ENCODE measurements at regions not wholly inside any gene's neighbourhood (a gene's known extent, or its start where the extent isn't known, plus 50 kb on each side); places are given as distances from the start of the nearest gene placed in this dataset.

DNA sequence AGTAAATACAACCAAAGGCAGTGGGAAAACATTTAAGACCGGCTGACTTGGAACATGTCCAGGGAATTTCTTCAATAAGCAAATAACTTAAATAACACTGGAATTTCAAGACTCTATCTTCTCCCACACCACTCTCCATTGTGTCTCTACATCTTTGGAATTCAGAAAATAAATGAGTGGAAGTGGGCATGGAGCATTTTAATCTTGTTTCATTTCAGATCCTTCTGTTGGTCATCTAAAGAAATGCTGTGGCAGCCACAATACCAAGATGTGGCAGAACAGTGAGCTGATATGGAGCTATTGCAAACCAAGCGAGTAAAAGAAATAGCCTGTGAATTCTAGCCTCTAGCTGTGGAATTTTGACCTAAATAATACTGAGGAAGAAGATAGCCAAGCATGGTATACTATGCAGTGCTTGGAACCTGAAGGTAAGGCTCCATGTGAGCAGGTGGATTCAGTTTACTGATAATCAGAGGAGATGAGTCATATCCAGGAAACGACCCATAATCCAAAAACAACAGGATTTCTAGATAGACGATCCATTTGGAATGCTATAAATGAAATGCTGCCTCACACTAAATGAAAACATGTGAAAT is 157.1 kb upstream of the SCN7A start:
- peak; percentile 83 for DNase-seq
- no peaks in the 10 kb centered on the region for H4K20me1 ChIP-seq (ENCODE audit: insufficient read depth, low read length)
- no peak overlapping the region for H3K56ac ChIP-seq (ENCODE audit: extremely low read depth, insufficient read depth, low read length)
- H3K79me1 ChIP-seq (ENCODE audit: low read depth in 1 of 2, low read length in 2 of 2): no peaks in the 10 kb centered on the region
- 0 out of 2 replicates have a peak overlapping the region, but pooled peaks have one; percentile 1 for H3K4ac ChIP-seq (ENCODE audit: low read depth, low read length)
- H2BK5ac ChIP-seq (ENCODE audit: low read depth, low read length, poor library complexity, severe bottlenecking): peak overlapping the region; percentile 11
- H3K18ac ChIP-seq (ENCODE audit: low read depth, low read length): no peak overlapping the region; the same call in 1 of the 2 replicates
- H4K8ac ChIP-seq (ENCODE audit: low read depth in 2 of 2, low read length in 2 of 2): peak overlapping the region in 1 of 2 experiments; percentile 32; a peak in 1 of 4 replicates
- intact Hi-C loops (cut with micrococcal nuclease): no loop called here
- H2AK5ac ChIP-seq (ENCODE audit: low read depth, low read length): no peak overlapping the region
- H4K91ac ChIP-seq (ENCODE audit: insufficient read depth, low read depth, low read length): no peak overlapping the region
- H3K27me3 ChIP-seq (ENCODE audit: control insufficient read depth, insufficient read depth, low read length): no peaks in the 10 kb centered on the region
- no peaks in the 10 kb centered on the region for H3K9me1 ChIP-seq (ENCODE audit: insufficient read depth, low read length)
- no peak overlapping the region for H3K4me3 ChIP-seq (ENCODE audit: insufficient read depth, low read depth, low read length)
- H3K4me2 ChIP-seq (ENCODE audit: low read depth, low read length): peak overlapping the region; percentile 20; the same call in 1 of the 2 replicates
- no peak overlapping the region for H3K27ac ChIP-seq (ENCODE audit: insufficient read depth, low read length)
- 0 out of 2 replicates have a peak overlapping the region, but pooled peaks have one; percentile 1 for H2BK20ac ChIP-seq (ENCODE audit: low read depth, low read length)
- peak overlapping the region; percentile 10; the same call in 1 of the 2 replicates for H2BK120ac ChIP-seq (ENCODE audit: low read depth, low read length)
- no peak overlapping the region for H2AFZ ChIP-seq (replicated peaks; ENCODE audit: low read length, poor library complexity)
- dilution Hi-C loops (cut with HindIII; ENCODE audit: low sequenced_read_pairs, unreplicated experiment): no loop called here
- H3K4me1 ChIP-seq (ENCODE audit: control insufficient read depth, insufficient read depth, low read length): no peaks in the 10 kb centered on the region; the same call in 1 of the 2 replicates
- no TSS peak for BruUV-seq (replicated peaks)
- no peak overlapping the region for H3K9ac ChIP-seq (ENCODE audit: low read depth, low read length)
- no peak overlapping the region for H2BK15ac ChIP-seq (ENCODE audit: low read depth, low read length)
- no peak overlapping the region for H3K14ac ChIP-seq (replicated peaks; ENCODE audit: low read depth, low read length)
- no peak overlapping the region for H3K23ac ChIP-seq (ENCODE audit: low read depth, low read length)
- in situ Hi-C loops (cut with MboI; ENCODE audit: low sequenced_read_pairs): no loop called here
- H2AK9ac ChIP-seq (replicated peaks; ENCODE audit: low read depth, low read length, poor library complexity): no peak overlapping the region
- POLR2A ChIA-PET (ENCODE audit: unreplicated experiment): interaction anchor here (0.7 kb wide), 1 partner anchor 528 kb away, joined by 8 read pairs; no protein-coding TSS in a partner anchor
- no peaks in the 10 kb centered on the region for H3K36me3 ChIP-seq (ENCODE audit: control insufficient read depth, insufficient read depth, low read length)
- no peak for TF ChIP-seq RAD21 (IDR thresholded peaks at IDR 0.05; ENCODE audit: low read length)
- 0 out of 2 replicates have a peak, but pooled peaks have one; percentile 16 for TF ChIP-seq FOS (IDR thresholded peaks at IDR 0.05; ENCODE audit: low read depth, low read length)
- 67% methylated on average over 1 of the region's 4 CpGs; no CpG with 5 or more reads in 1 of the 2 experiments for WGBS, 2 experiments (ENCODE audit: extremely low coverage in 2 of 2, insufficient read length in 1 of 2)
- CTCF ChIA-PET: no interaction called here
- H3K9me3 ChIP-seq (ENCODE audit: control insufficient read depth, insufficient read depth, low read length): no peaks in the 10 kb centered on the region
- ATAC-seq (ENCODE audit: low read depth): peak; percentile 82
- H4K5ac ChIP-seq (ENCODE audit: low read depth, low read length): no peak overlapping the region
